ENCODE measurements at regions not wholly inside any gene's neighbourhood (a gene's known extent, or its start where the extent isn't known, plus 50 kb on each side); places are given as distances from the start of the nearest gene placed in this dataset.

DNA sequence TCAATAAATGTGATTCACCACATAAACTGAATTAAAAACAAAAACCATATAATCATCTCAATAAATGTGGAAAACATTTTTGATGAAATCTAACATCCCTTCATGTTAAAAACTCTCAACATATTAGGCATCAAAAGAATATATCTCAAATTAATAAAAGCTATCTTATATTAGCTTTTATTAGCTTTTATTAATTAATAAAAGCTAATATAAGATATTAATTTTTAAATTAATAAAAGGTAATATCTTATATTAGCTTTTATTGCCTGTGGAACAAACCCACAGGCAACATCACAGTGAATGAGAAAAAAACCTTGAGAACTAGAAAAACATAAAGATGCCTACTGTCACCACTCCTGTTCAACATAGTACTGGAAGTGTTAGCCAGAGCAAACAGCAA, 338.9 kb upstream of the GRIA1 start:
- no peak overlapping the region for H3K4me3 ChIP-seq (ENCODE audit: low read depth, low read length)
- DNase-seq (ENCODE audit: low read depth) = no peak

DNA sequence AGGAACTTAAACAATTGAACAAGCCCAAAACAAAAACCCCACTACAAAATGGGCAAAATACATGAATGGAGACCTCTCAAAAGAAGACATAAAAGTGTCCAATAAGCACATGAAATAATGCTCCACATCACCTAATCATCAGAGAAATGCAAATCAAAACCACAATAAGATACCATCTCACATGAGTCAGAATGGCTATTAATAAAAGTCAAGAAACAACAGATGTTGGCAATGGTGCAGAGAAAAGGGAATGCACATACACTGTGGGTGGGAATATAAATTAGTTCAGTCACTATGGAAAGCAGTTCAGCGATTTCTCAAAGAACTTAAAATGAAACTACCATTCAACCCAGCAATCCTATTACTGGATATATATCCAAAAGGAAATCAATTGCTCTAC, 337.4 kb upstream of the GRIA1 start:
- peak; percentile 64 for DNase-seq (ENCODE audit: low read depth)
- no peak overlapping the region for H3K4me3 ChIP-seq (ENCODE audit: low read depth, low read length)

DNA sequence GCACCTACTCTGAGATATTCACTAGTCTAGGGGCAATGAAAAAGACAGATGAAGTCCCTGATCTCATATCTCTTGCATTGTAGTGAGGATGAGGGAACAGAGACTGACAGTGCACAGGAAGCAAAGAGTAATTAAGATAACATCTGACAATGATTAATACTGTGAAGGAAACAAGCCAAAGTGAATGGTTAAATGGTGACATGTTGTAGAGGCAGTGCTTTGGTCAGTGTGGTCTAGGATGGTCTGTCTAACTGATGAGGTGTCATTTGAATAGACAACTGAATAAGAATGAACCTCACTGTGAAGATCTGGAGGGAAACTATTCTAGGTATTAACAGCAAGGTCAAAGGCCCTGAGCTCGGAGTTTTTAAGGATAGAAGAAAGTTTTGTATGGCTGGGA, 333.3 kb upstream of the GRIA1 start:
- no peak overlapping the region for H3K4me3 ChIP-seq (ENCODE audit: low read depth, low read length)
- DNase-seq (ENCODE audit: low read depth) = no peak

DNA sequence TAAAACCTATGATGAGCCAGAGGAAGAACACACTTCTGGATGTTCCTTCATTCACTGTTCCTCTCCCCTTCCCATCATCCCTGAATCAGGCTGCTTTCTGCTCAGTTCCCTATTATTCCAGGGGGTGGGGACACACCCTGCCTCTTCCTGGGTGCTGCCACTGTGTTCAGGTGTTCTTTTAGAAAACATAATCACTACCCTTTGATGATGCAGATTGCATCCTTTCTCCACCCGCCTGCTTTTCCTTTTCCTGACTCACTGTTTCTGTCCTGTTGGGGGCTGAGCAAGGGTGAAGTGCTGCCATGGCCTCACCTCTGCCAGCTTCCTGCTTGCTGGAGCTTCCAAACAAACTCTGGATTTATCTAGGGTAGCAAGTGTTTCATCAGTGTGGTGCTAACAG, 331.9 kb upstream of the GRIA1 start:
- no peak overlapping the region for H3K4me3 ChIP-seq (ENCODE audit: low read depth, low read length)

DNA sequence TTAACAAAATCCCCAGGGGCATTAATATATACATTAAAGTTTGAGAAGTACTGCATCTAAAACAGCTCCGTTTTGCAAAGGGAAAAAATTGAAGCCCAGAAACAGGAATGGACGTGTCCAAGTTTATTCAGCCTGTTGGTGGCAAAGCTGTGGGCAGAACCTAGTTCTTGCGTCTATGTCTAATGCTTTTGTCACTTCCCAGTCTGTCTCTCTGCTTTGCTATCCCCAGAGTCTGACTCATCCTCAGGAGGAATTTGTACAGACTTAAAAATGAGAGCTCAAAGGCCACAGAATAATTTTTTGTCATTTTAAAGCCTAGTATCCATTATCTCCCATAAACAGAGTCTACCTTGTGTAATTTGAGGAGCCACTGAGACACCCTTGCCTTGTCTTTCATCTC, 330.9 kb upstream of the GRIA1 start:
- no peak overlapping the region for H3K4me3 ChIP-seq (ENCODE audit: low read depth, low read length)
- DNase-seq (ENCODE audit: low read depth) = peak; percentile 56

More for the DNA sequence above, 331.9 kb upstream of the GRIA1 start:
- no peak for DNase-seq (ENCODE audit: low read depth)

DNA sequence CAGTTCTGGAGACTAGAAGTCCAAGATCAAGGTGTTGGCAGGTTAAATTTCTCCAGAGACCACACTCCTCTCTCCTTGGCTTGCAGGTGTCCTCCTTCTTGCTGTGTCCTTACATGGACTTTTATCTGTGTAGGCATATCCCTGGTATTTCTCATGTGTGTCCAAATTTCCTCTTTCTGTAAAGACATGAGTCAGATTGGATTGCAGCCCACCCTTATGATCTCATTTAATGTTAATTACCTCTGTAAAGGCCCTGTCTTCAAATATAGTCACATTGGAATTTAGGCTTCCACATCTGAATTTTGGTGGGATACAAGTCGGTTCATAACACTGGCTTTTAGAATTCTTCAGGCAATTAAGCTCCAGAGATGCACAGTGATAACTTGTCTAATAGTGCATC, 322.2 kb upstream of the GRIA1 start:
- H3K4me3 ChIP-seq (ENCODE audit: low read depth, low read length) = no peak overlapping the region
- no peak for DNase-seq (ENCODE audit: low read depth)

DNA sequence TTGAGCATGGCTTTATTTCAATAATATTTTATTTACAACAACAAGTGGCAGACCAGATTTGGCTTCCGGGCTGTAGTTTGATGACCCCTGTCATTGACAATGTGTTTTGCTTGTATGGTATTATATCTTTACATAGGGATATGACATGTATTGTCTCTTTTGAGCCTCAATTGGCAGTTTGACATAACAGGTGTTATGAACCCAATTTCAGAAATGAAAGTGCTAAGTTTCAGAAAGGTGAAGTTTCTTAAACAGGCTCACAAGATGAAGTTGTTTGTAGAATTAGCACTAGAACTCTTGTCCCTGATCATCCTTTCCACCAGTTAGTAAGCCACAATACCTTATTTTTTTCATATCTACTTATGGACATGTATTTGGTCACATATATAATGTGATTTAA, 303.0 kb upstream of the GRIA1 start:
- no peak overlapping the region for H3K4me3 ChIP-seq (ENCODE audit: low read depth, low read length)
- DNase-seq (ENCODE audit: low read depth) = no peak

DNA sequence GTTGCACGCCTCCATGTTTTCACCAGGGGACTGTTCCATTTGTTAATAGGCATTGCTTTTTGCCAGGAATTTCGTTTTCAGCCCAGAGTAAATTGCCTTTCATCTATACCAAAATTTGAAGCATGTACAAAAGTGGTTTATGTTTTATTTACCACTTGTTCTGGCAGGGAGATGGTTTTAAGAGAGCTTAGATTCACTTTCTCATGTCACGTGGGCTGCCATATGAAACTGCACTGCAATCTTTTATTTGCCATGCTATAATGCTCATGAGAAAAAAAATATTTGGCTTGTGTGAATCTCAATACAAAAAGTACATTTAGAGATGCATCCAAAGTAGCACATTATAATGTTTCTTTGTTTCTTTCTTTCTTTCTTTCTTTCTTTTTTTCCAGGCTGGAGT, 284.1 kb upstream of the GRIA1 start:
- no peak for DNase-seq (ENCODE audit: low read depth)
- H3K4me3 ChIP-seq (ENCODE audit: low read depth, low read length) = no peak overlapping the region

DNA sequence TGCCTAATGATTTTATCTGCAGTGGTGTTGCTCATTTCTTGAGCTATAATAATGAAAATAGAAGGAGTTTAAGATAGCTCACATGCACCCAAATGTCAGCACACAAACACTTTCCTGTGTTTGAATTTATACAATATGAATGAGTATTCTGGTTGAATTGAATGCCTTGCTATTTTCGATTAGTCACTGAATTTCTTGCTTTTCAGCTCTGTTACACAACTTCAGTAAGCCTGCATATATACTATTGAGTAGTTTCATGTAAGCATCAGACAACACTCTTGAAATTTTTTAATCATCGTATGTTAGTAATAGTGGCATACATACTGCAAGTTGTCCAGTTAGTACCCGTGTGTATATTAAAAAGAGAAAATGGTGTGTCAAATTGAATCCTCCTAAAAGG, 281.5 kb upstream of the GRIA1 start:
- H3K4me3 ChIP-seq (ENCODE audit: low read depth, low read length) = no peak overlapping the region
- DNase-seq (ENCODE audit: low read depth) = no peak

DNA sequence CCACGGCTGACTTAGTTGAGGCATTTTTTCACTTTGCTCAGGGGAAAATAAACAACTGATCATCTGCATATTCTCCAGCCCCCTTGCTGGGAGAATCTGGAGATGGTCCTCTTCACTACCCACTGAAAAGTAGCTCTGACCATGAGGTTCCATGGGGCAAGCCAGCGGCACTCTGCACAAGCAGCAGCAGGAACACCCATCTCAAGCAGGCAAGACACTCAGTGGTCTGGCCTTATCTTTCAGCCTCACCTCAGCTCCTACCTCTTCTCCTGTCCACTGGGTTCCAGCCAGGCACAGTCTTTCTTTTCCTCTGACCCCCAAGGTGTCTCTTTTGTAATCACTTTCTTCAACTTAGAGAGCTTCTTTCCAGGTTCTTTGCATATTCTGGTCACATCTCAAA, 280.8 kb upstream of the GRIA1 start:
- no peak overlapping the region for H3K4me3 ChIP-seq (ENCODE audit: low read depth, low read length)
- no peak for DNase-seq (ENCODE audit: low read depth)

DNA sequence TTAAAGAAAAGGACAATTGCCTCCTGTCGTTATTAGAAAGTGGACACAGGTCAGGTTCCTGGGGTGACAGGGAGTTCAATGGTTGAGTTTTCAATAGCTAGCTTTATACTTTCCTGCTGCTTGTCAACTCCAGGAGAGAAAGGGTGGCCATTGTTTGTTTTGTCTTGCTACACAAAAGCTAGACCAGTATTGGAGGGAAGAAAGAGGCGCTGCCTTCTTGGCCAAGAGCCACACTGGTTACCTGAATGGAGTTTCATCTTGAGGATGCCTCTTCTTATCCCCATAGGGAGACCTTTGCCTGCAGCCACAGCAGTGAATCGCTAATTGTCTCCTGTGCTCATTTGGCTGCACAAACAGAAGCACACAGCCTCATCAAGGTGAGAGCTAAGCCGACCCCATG, 279.4 kb upstream of the GRIA1 start:
- DNase-seq (ENCODE audit: low read depth) = no peak
- no peak overlapping the region for H3K4me3 ChIP-seq (ENCODE audit: low read depth, low read length)

DNA sequence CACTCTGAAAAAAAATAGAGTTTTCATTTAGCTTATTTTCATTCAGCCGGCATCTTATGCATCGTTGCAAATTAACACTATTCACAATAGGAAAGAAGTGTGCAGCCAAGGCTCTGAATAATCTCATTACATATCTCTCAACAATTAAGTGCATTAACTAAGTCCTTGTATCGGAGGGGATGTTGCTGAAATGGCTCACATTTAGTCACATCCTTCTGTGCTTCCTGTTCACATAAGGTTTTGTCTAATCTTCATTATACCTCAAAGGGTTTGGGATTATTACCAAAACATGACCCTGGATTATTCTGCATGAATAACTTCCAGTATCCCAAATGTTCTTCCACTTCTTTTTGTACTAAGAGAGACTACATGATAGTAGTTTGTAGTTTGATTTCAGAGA, 278.0 kb upstream of the GRIA1 start:
- DNase-seq (ENCODE audit: low read depth) = no peak
- H3K4me3 ChIP-seq (ENCODE audit: low read depth, low read length) = no peak overlapping the region

DNA sequence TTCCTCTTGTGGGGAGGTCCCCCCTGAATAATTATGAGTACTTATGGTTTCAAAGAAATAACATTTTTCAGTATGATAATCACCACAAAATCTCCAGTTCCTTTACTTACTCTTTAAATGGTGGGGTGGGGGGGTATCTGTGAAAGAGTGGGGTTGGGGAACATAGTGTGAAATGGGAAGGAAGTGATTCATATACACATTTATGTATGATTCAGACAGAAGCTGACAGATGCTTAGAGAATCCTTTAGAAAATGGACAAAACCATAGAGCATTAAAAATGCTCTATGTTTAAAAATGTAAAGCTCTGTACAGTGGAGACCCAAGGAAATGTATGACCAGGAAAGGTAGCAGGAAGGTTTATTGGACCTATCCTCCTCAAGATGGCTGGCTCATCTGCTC, 267.5 kb upstream of the GRIA1 start:
- DNase-seq (ENCODE audit: low read depth) = peak; percentile 64
- H3K4me3 ChIP-seq (ENCODE audit: low read depth, low read length) = no peak overlapping the region

DNA sequence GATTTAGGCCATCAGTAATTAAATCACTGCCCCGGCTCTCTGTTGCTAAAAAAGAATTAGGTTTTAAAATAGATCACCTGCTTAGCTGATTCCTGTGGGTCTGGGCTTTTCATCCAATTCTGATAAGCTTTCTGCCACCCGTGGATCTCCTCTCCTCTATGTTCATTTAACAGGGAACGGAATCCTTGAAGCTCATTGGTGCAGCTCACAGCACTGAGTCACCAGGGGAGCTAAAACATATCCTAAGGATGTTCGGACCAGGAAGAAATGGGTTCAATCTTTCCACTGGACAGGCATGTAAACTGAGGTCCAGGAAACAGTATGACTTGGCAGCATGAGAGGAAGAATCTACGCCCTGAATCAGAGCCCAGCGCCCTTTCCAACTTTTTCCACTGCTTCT, 267.1 kb upstream of the GRIA1 start:
- no peak overlapping the region for H3K4me3 ChIP-seq (ENCODE audit: low read depth, low read length)
- DNase-seq (ENCODE audit: low read depth) = no peak

DNA sequence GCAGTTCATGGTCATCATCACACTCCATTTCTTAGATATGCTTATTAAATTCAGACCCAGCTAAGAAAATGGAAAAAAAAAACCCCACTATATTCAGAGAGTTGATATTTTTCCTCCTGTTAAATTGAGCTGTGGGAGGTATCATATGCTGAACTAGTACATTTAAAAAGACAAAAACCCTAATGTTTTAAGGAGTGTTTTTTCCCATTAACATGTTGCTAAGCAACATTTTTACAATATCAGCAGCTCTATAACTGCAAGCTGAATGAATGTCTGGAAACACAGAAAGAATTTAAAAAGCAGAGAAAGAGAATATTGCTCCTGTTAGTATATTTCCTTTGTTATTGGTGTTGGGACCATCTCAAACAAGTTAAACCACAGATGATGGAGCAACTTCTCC, 265.8 kb upstream of the GRIA1 start:
- no peak overlapping the region for H3K4me3 ChIP-seq (ENCODE audit: low read depth, low read length)
- DNase-seq (ENCODE audit: low read depth) = no peak

DNA sequence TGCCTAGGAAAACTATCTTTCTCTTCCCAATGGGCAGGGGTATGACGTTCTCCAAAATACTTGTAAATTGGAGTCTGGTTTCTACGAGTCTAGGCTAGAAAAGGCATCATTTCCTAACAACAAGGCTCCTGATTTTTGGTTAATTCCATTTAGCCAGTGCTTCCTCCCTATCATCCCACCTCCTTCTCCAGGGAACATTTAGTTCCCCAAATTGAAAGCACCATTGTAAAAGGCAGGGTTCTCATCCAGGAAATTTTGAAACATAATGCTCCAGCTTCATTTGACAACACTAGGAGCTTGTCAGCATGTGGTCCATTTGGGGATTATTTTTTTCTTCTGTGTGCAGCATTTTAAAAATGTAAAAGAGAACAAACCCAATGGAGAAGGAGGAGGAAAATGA, 256.5 kb upstream of the GRIA1 start:
- H3K4me3 ChIP-seq (ENCODE audit: low read depth, low read length) = no peak overlapping the region
- no peak for DNase-seq (ENCODE audit: low read depth)

DNA sequence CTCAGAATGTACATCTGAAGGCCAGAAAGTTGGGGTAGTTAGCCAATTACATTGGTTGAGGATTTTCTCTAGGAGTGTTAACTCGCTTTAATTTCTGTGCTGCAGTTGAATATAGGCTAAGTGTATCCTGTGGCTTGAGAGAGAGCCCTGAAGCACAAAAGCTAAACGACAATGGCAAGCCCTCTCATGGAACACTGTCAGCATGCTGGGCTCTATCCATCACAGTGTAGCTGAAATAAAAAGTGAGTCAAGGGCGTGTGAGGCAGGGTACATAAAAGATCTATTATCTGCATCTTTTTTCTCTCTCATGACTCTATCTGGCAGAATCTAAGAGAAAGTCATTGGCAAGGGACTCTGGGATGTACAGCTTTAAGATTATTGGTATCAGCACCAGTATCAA, 254.2 kb upstream of the GRIA1 start:
- no peak for DNase-seq (ENCODE audit: low read depth)
- no peak overlapping the region for H3K4me3 ChIP-seq (ENCODE audit: low read depth, low read length)

DNA sequence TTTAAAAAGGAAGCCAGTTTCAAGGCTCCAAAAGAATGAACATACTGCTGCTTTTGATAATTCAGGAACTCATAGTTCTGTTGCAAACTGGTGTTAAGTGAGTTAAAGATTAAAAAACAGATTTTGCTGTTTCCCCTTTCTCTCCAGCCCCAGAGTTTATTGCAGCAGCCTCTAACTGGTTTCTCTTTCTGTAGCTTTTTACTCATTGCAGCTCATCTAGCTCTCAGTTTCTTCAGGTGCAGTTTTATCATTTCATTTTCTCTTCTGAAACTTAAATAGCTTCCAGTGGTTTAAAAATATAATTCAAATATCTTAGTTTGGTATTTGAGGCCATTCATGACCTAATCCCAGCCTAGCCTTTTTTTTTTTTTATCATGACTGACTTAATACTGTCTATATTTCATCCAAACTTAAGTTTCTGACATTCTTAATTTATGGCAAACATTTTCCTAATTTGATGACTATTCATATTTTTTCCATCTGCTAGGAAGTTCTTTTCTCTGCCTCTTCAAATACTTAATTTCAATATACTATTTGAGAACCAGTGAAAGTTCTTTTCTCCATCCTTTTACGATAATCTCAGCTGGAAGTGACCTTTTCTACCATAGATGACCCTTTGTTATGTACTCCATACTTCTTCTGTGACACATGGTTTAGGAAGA, 252.7 kb upstream of the GRIA1 start:
- no peak for DNase-seq (ENCODE audit: low read depth)
- no peak overlapping the region for H3K4me3 ChIP-seq (ENCODE audit: low read depth, low read length)

DNA sequence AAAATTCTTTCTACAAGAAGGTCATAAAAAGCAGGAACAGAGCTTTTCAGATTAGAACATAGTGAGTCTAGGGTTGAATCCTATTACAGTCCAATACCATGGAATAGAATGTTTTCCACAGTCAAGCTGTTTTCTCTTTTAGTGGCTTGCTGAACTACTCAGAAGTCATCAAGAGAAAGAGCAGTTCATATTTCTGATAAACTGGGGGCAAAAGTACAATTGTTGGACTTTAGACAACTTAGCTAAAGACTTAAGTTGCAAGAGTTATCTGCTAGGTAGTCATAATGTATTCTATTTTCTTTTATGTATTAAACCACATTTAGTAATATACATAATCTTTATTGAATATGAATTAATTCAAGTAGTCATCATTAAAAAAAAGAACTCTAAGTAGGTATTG, 233.1 kb upstream of the GRIA1 start:
- DNase-seq (ENCODE audit: low read depth) = no peak
- H3K4me3 ChIP-seq (ENCODE audit: low read depth, low read length) = no peak overlapping the region

DNA sequence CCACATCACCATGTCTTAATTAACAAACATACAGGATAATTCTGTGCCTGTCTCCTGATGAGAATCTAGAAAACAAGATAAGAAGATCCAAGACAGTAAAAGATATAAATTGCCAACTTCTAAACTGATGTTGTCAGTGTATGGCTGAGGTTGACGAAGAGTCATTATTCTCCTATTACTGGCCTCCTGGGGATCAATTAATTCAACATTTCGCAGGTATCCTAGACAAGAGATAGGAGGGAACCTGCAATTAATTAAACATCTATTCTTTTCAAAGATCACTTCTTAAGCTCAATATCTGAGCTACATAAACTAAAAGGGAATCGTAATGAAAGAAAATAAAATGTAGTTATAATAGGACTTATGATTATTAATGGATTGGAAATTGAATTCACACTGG, 232.0 kb upstream of the GRIA1 start:
- no peak for DNase-seq (ENCODE audit: low read depth)

DNA sequence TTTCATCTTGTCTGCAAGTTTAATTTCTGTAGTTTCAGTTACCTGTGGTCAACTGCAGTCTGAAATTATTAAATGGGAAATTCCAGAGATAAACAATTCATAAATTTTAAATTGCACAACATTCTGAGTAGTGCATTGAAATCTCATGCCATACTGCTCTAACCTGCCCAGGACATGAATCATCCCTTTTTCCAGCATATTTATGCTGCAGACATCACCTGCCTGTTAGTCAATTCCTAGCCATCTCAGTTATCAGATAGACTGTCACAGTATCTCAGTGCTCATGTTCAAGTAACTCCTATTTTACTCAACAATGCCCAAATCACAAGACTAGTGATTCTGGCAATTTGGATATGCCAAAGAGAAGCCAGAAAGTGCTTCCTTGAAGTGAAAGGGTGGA, 223.0 kb upstream of the GRIA1 start:
- DNase-seq (ENCODE audit: low read depth) = no peak
- no peak overlapping the region for H3K4me3 ChIP-seq (ENCODE audit: low read depth, low read length)

More for the DNA sequence above, 232.0 kb upstream of the GRIA1 start:
- H3K4me3 ChIP-seq (ENCODE audit: low read depth, low read length) = no peak overlapping the region

DNA sequence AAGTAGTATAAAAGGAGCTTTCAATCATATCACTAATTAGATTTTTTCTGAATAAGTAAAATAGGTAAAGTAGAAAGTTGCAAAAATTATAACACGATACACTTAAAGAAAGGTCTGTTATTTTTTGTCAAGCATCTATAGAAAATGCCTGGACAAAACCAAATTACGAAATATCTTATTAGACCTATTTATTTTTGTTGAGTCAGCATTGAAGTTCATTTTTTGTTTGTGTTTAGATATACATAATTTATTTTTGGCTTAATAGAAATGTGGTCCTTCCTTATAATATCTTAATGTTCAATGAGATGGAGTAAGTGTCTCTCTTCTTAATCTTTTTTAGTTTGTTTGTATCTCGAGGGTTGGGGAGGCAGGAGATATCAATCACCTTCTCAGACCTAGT, 214.8 kb upstream of the GRIA1 start:
- H3K4me3 ChIP-seq (ENCODE audit: low read depth, low read length) = no peak overlapping the region
- DNase-seq (ENCODE audit: low read depth) = no peak

Data from skeletal muscle cell (primary cell).